Nucleus accumbens (tissue), 56 donors: ENCODE measurements at regions not wholly inside any gene's neighbourhood (a gene's known extent, or its start where the extent isn't known, plus 50 kb on each side); places are given as distances from the start of the nearest gene placed in this dataset.
"Not testable (repeated sequence)": the region's sequence is repeated elsewhere in the genome, so short reads cannot be mapped to it uniquely, and the experiment has no call there.

Experiments
- DNase-seq, 56 donors: peaks; one replicate each; lab custom pipeline; 2025; lab: John Stamatoyannopoulos, UW

GRCh38 chr3:18237251-18238005 is 187.7 kb downstream of the SATB1 start:
- DNase-seq = no peak

DNA sequence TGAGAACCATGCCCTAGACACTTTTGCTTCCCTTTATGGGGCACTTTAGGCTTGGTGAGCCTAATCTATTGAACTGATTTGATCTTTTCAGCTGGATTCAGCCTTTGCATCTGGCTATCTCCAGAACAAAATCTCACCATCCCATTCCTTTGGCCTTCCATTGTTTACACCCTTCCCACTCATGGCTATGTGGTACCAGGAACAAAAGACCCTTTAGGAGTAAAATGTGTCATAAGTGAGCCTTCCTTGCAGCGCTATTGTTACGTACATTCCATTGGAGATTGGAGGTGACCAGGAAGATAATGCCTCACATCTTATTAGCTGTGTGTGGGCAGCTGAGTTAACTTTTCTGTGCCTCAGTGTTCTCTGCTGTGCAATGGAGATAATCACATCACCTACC is 188.4 kb downstream of the SATB1 start:
- DNase-seq = no peak

GRCh38 chr3:18234717-18235335 is 190.3 kb downstream of the SATB1 start:
- no peak for DNase-seq

GRCh38 chr3:18233987-18234716 is 191.0 kb downstream of the SATB1 start:
- no peak for DNase-seq

GRCh38 chr3:18232317-18232716 is 192.8 kb downstream of the SATB1 start:
- no peak for DNase-seq

DNA sequence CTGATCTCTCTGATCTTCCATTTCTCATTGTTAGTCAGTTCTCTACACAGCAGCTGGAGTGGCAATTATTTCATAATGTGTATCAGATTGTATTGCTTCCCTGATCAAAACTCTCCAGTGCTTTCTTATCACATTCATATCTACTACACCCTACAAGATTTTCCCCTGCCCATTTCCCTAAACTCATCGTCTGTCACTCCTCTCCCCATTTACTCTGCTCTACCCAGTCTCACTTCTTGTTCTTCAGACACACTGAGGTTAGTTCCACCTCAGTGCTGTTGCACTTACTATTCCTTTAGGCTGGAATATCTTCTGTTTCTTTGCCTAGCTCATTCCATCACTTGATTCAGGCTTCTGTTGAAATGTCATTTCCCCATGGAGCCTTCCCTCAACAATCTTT is 197.1 kb downstream of the SATB1 start:
- no peak for DNase-seq

- DNase-seq = no peak
These were observed 199.4 kb downstream of the SATB1 start for GRCh38 chr3:18225709-18226108.

DNA sequence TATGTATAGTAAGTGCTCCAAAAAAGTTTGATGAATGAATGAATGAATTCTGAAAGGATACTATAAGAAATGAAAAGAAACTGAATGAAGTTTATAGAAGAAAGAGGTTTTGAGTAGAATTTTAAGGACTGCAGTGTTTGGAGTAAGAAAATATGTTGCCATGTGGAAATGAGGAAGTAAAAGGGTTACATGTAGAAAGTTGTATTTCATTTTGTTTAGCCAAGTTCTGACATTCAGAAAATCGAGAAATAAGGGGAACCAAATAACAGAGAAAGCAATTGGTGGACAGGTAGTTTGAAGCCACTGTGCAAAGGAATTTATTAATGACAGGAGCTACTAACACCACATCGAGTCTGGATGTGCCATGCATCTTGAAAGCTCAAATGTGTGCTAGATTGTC is 200.7 kb downstream of the SATB1 start:
- no peak for DNase-seq

DNA sequence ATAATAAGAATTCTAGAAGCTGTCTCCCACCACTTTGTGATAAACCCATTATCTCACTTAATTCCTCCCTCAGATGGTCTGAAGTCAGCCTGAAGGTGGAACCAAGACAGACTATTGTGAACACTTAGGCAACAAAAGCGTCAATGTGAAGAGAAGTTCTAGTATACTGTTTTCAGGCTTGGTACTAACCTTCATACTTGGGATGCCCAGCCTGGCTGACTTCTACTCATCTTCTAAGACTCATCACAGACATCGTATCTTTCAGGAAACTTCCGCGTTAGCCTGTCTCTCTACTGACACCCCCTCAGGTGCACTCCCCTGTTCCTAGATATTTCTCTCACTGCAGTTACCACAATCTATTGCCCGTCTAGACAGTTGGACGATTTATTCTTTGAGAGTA is 201.2 kb downstream of the SATB1 start:
- no peak for DNase-seq

DNA sequence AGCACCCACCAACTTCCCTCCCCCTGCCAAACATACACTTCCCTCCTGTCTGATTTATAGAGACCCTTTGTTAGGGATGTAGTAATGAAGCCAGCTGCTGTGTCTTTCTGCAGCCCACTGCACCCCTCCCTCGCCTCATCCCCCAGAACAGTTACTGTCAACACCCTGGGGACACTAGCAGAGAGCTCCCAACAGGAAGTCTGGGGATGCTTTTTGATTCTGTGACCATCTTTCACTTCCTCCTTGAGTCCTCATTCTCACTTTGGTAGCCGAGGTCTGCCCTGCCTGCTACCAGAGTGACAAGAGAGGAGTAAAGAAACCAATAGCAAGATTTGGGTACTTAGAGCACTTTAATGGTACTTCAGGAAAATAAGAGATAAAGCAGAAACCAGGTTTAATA is 201.6 kb downstream of the SATB1 start:
- DNase-seq = peak in 18 of 56 donors; percentile 2 to 61 (median 16)

DNA sequence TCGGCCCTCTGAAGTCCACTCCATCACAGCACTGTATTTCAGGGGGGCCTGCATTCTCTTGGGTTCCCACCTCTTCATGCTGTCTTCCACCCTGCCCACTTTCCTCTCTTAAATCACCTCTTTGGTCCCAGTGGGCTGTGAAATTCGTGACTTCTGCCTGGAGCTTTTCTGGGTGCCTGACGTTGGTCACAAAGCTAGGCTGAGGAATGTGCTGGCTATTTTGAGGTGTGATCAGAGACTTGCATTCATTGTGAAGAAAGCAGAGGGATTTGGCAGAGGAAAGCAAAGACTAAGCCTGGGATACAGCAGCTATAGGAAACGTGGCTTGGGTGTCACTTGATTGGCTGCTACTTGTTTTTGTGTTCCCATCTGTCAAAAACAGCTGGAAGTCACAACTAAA is 202.5 kb downstream of the SATB1 start:
- no peak for DNase-seq

GRCh38 chr3:18217507-18218174 is 207.5 kb downstream of the SATB1 start:
- no peak for DNase-seq

DNA sequence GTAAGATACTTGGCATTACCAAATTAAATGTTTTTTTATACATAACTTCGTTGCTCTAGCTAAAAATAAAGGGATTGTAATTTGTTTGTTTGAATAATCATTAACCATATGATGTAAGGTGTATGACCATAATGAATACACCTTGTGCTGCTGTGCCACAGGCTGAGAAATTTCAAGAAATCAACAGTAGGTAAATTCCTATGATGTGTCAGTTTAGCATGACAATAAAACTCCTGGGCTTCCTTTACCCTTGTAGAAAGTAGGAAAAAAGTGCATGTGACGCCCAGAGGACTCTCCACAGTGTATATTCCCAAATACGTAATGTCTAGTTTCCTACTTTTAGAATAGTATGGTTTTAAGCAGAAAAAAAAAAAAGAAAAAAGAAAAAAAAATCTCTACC is 208.1 kb downstream of the SATB1 start:
- DNase-seq = no peak

DNA sequence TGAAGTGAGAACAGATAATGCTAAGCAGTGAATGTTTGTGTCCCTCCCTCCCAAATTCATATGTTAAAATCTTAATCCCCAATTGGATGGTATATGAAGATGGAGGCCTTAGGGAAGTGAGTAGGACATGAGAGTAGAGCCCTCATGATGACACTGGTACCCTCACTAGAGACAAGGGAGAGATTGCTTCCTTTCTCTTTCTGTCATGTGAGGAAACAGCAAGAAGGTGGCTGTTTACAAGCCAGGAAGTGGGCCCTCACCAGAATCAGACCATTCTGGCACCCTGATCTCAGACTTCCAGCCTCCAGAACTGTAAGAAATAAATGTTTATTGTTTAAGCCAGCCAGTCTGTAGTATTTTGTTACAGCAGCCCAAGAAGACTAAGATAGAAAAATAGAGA is 209.5 kb downstream of the SATB1 start:
- no peak for DNase-seq

DNA sequence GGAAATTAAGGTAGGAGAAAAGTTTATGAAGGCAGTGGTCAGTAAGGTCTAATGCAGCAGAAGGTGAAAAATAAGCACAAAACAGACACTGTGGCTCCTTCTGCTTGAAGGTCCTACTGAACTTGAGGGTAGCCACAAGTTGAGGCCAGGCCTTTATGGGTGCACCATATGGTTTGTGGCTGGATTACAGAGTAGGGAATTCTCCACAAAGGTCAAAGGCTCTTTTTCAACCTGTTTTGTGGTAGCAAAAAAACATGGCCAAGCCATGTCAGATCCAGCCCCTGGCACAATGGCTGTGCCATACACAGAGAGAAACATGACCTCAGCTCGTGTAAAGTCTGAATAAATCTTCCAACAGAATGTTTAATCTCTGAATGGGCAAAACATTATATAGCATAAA is 214.0 kb downstream of the SATB1 start:
- DNase-seq = no peak

DNA sequence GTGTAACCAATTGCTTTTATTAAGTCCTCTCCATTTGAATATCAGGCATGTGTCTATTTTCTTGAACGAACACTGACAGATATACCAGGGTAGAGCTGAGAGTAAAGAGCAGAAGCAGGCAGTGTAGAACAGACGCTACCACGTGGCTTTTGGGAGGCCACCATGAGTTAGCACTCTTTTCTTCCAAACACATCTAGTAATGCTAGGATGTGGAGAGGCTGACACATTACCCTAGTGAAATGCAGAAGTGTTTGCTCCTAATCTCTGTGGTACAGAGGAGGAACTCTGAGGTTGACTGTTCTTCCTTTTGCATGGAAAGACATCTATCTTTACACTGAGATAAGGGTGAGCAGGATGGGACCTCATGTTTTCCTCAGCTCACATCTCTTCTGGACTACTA is 216.3 kb downstream of the SATB1 start:
- DNase-seq = peak in 3 of 56 donors; percentile 4 to 12 (median 12)

DNA sequence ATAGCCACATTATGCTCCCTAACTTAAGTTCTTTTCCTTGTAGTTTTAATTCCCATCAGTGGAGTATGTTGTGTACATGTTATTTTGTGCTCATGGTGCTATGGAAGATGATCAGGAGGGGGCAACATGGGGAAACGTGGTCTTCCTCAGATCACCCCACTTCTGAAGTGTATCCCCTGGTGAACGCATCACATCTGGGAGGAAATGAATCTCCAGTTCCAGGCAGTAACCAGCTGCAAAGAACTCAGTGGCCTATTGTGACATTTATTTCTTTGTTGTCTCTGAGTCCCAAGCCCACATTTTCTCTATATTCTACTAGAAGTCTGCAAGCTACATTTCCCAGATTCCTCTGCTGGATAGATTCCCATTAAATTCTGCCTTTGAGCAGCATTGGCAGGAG is 217.0 kb downstream of the SATB1 start:
- DNase-seq = no peak

GRCh38 chr3:18207226-18207625 is 217.9 kb downstream of the SATB1 start:
- DNase-seq = no peak

DNA sequence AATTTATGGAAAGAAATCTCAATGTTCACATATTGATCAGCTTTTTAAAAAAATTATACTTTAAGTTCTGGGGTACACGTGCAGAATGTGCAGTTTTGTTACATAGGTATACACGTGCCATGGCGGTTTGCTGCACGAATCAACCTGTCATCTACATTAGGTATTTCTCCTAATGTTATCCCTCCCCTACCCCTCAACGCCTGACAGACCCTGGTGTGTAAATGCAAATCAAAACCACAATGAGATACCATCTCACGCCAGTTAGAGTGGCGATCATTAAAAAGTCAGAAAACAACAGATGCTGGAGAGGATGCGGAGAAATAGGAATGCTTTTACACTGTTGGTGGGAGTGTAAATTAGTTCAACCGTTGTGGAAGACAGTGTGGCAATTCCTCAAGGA is 219.4 kb downstream of the SATB1 start:
- DNase-seq = not testable (repeated sequence)

GRCh38 chr3:18201315-18201714 is 223.8 kb downstream of the SATB1 start:
- no peak for DNase-seq

GRCh38 chr3:18199757-18200156 is 225.4 kb downstream of the SATB1 start:
- no peak for DNase-seq
